Neuronal stem cell (in vitro differentiated cells): ENCODE measurements at regions not wholly inside any gene's neighbourhood (a gene's known extent, or its start where the extent isn't known, plus 50 kb on each side); places are given as distances from the start of the nearest gene placed in this dataset.
"Not testable (repeated sequence)": the region's sequence is repeated elsewhere in the genome, so short reads cannot be mapped to it uniquely, and the experiment has no call there.

Experiments used
- DNase-seq: peaks from one replicate; pipeline ENCODE4 v3.0.0-alpha.2; 2013; ENCODE audit warnings: low spot score
- H2AFZ ChIP-seq: one replicate; pipeline ENCODE4 v1.6.1; 2013; ENCODE audit warnings: mild to moderate bottlenecking, low read length, inconsistent platforms
- H2AK5ac ChIP-seq: 2 replicates; pipeline ENCODE4 v1.6.1; 2013; ENCODE audit warnings: low read depth, mild to moderate bottlenecking, inconsistent platforms, low read length, moderate library complexity, mixed read lengths
- H2BK120ac ChIP-seq: 2 replicates; pipeline ENCODE4 v1.6.1; 2013; ENCODE audit warnings: low read depth, mild to moderate bottlenecking, inconsistent platforms, low read length, moderate library complexity, mixed read lengths
- H2BK12ac ChIP-seq: one replicate; pipeline ENCODE4 v1.6.1; 2013; ENCODE audit warnings: low read length, inconsistent platforms
- H2BK15ac ChIP-seq: 2 replicates; pipeline ENCODE4 v1.6.1; 2013; ENCODE audit warnings: mild to moderate bottlenecking, low read length, inconsistent platforms, mixed read lengths
- H2BK5ac ChIP-seq: one replicate; pipeline ENCODE4 v1.6.1; 2013; ENCODE audit warnings: inconsistent platforms, mild to moderate bottlenecking, low read length, moderate library complexity
- H3K14ac ChIP-seq: one replicate; pipeline ENCODE4 v1.6.1; 2013; ENCODE audit warnings: low read length, inconsistent platforms
- H3K18ac ChIP-seq: 2 replicates; pipeline ENCODE4 v1.6.1; 2013; ENCODE audit warnings: low read length, inconsistent platforms
- H3K23ac ChIP-seq: 2 replicates; pipeline ENCODE4 v1.6.1; 2013; ENCODE audit warnings: low read depth, mild to moderate bottlenecking, mixed read lengths, low read length, inconsistent platforms; ENCODE audit not compliant: poor library complexity
- H3K27ac ChIP-seq: replicated peaks from 3 replicates; pipeline ENCODE4 v1.5.1; 2013; ENCODE audit warnings: low read length, inconsistent platforms
- H3K27me3 ChIP-seq, 3 experiments: 2 replicates each; pipeline ENCODE4 v1.6.1; 2013; ENCODE audit warnings: low read length in 3 of 3, mild to moderate bottlenecking in 2 of 3, inconsistent platforms in 1 of 3, low read depth in 1 of 3, mixed read lengths in 1 of 3, moderate library complexity in 1 of 3; ENCODE audit not compliant: control insufficient read depth in 3 of 3, insufficient read depth in 3 of 3
- H3K36me3 ChIP-seq, 2 donors: replicated peaks in 1 of 2; 2 replicates each; pipeline ENCODE4 v1.6.1; 2013; ENCODE audit warnings: low read length in 2 of 2; ENCODE audit not compliant: control insufficient read depth in 2 of 2, insufficient read depth in 2 of 2
- H3K4ac ChIP-seq: 2 replicates; pipeline ENCODE4 v1.6.1; 2013; ENCODE audit warnings: inconsistent platforms, mild to moderate bottlenecking, low read length, moderate library complexity
- H3K4me1 ChIP-seq, 2 donors: 1 replicate in 1 of 2; 2 replicates in 1 of 2; pipeline ENCODE4 v1.6.1; 2013; ENCODE audit warnings: low read length in 2 of 2, low read depth in 1 of 2; ENCODE audit not compliant: control insufficient read depth in 2 of 2, insufficient read depth in 1 of 2
- H3K4me2 ChIP-seq: one replicate; pipeline ENCODE4 v1.6.1; 2013; ENCODE audit warnings: mild to moderate bottlenecking, low read length, inconsistent platforms; ENCODE audit not compliant: insufficient read depth, poor library complexity, severe bottlenecking
- H3K4me3 ChIP-seq, 2 donors: 2 replicates each; pipeline ENCODE4 v1.5.1; 2013; ENCODE audit warnings: low read length in 2 of 2, mild to moderate bottlenecking in 2 of 2, inconsistent platforms in 1 of 2, moderate library complexity in 1 of 2
- H3K79me1 ChIP-seq: one replicate; pipeline ENCODE4 v1.6.1; 2013; ENCODE audit warnings: low read depth, mild to moderate bottlenecking, inconsistent platforms, low read length, moderate library complexity
- H3K9ac ChIP-seq: one replicate; pipeline ENCODE4 v1.6.1; 2013; ENCODE audit warnings: mild to moderate bottlenecking, low read depth, low read length, inconsistent platforms; ENCODE audit not compliant: poor library complexity
- H3K9me3 ChIP-seq, 2 donors: replicated peaks in 1 of 2; 2 replicates each; pipeline versions ENCODE3 to v1.6.1; 2013; ENCODE audit warnings: low read length in 2 of 2, mild to moderate bottlenecking in 2 of 2, inconsistent platforms in 1 of 2, low read depth in 1 of 2, mixed read lengths in 1 of 2, moderate library complexity in 1 of 2; ENCODE audit not compliant: control insufficient read depth in 2 of 2, insufficient read depth in 1 of 2
- H4K8ac ChIP-seq: one replicate; pipeline ENCODE4 v1.6.1; 2013; ENCODE audit warnings: low read depth, mild to moderate bottlenecking, inconsistent platforms, low read length, moderate library complexity
- H4K91ac ChIP-seq: one replicate; pipeline ENCODE4 v1.6.1; 2013; ENCODE audit warnings: low read length, low read depth, mild to moderate bottlenecking, inconsistent platforms; ENCODE audit not compliant: poor library complexity
- WGBS, 2 donors: extraction: QIAGEN DNeasy Blood & Tissue Kit; methylation state at CpG; one replicate each; pipeline ENCODE4 v1.1.7; 2013; ENCODE audit warnings: missing lambda C conversion rate in 2 of 2, mixed read lengths in 1 of 2; ENCODE audit not compliant: insufficient read length in 2 of 2, insufficient replicate concordance in 1 of 2; ENCODE audit errors: extremely low coverage in 2 of 2; 5-methylcytosine and 5-hydroxymethylcytosine counted together

- no peaks in the 10 kb centered on the region for H3K27me3 ChIP-seq
- H2AK5ac ChIP-seq: no peak overlapping the region
- H3K18ac ChIP-seq: no peak overlapping the region
- H2BK120ac ChIP-seq: no peak overlapping the region
- no peak overlapping the region for H2BK12ac ChIP-seq
- H3K27ac ChIP-seq: no peak overlapping the region
- no peak overlapping the region for H3K4me3 ChIP-seq
- no peak overlapping the region for H3K23ac ChIP-seq
- no peak overlapping the region for H2BK15ac ChIP-seq
- peaks cover 4 to 10% of the 10 kb centered on the region in 2 donors for H3K9me3 ChIP-seq
- H3K9ac ChIP-seq: no peak overlapping the region
- H3K36me3 ChIP-seq: no peaks in the 10 kb centered on the region
- H3K79me1 ChIP-seq: no peaks in the 10 kb centered on the region
- no peak overlapping the region for H3K4ac ChIP-seq
- H3K14ac ChIP-seq: no peak overlapping the region
- no peak overlapping the region for H2AFZ ChIP-seq
- H4K91ac ChIP-seq: no peak overlapping the region
- H2BK5ac ChIP-seq: no peak overlapping the region
- no peak overlapping the region for H4K8ac ChIP-seq
- no CpG with 5 or more reads among the region's 2 CpGs for WGBS, 2 donors
- no peak for DNase-seq
- no peak overlapping the region for H3K4me2 ChIP-seq
- no peaks in the 10 kb centered on the region for H3K4me1 ChIP-seq
These were observed 119.2 kb upstream of the TMEM170B start for GRCh38 chr6:11418290-11418905.

GRCh38 chr6:11416936-11417576, 120.5 kb upstream of the TMEM170B start:
- no peaks in the 10 kb centered on the region for H3K27me3 ChIP-seq
- no peaks in the 10 kb centered on the region for H3K79me1 ChIP-seq
- H2BK5ac ChIP-seq: peak overlapping the region; percentile 75
- H2BK120ac ChIP-seq: no peak overlapping the region
- H3K9ac ChIP-seq: no peak overlapping the region
- H3K9me3 ChIP-seq: peaks cover 4 to 10% of the 10 kb centered on the region in 2 donors
- no peak overlapping the region for H3K4me3 ChIP-seq
- H3K27ac ChIP-seq: no peak overlapping the region
- H4K8ac ChIP-seq: no peak overlapping the region
- peak overlapping the region; percentile 47 for H3K14ac ChIP-seq
- no peak overlapping the region for H3K4me2 ChIP-seq
- H3K23ac ChIP-seq: no peak overlapping the region
- peaks cover 0 to 2% of the 10 kb centered on the region in 2 donors for H3K4me1 ChIP-seq
- peak overlapping the region; percentile 57 for H3K18ac ChIP-seq
- H2AK5ac ChIP-seq: no peak overlapping the region
- peak overlapping the region; percentile 58 for H2BK15ac ChIP-seq
- DNase-seq: no peak
- WGBS, 2 donors: no CpG with 5 or more reads among the region's 54 CpGs
- no peak overlapping the region for H4K91ac ChIP-seq
- no peak overlapping the region for H2AFZ ChIP-seq
- H3K36me3 ChIP-seq: no peaks in the 10 kb centered on the region
- no peak overlapping the region for H3K4ac ChIP-seq
- H2BK12ac ChIP-seq: peak overlapping the region; percentile 30

GRCh38 chr6:11416099-11416935, 121.2 kb upstream of the TMEM170B start:
- not testable (repeated sequence) for H2BK15ac ChIP-seq, H3K9ac ChIP-seq, H3K79me1 ChIP-seq, H2AK5ac ChIP-seq, H4K91ac ChIP-seq, H2BK12ac ChIP-seq, H3K27ac ChIP-seq, H3K9me3 ChIP-seq, H4K8ac ChIP-seq, DNase-seq, H3K4me3 ChIP-seq, H3K14ac ChIP-seq, H3K27me3 ChIP-seq, H3K4me1 ChIP-seq, H3K36me3 ChIP-seq, H3K4ac ChIP-seq, H3K23ac ChIP-seq, H3K4me2 ChIP-seq, H2AFZ ChIP-seq, H2BK120ac ChIP-seq, H3K18ac ChIP-seq
- H2BK5ac ChIP-seq: peak overlapping the region; percentile 75
- WGBS, 2 donors: no CpG with 5 or more reads among the region's 7 CpGs

DNA sequence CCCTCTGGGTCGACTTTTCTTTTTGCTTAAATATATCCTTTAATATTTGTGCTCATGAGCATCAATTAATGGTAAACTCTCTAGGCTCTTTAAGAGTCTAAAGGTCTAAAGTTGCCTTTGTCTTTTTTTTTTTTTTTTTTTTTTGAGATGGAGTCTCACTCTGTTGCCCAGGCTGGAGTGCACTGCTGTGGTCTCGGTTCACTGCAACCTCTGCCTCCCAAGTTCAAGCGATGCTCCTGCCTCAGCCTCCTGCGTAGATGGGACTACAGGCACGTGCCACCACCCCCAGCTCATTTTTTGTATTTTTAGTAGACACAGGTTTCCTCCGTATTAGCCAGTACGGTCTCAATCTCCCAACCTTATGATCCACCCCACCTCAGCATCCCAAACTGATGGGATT, 122.0 kb upstream of the TMEM170B start:
- H2AFZ ChIP-seq: no peak overlapping the region
- no peaks in the 10 kb centered on the region for H3K79me1 ChIP-seq
- H2BK120ac ChIP-seq: no peak overlapping the region
- H3K4me1 ChIP-seq: peaks cover 0 to 3% of the 10 kb centered on the region in 2 donors
- H3K4ac ChIP-seq: no peak overlapping the region
- no peak overlapping the region for H3K27ac ChIP-seq
- H3K18ac ChIP-seq: no peak overlapping the region
- no peak overlapping the region for H3K4me2 ChIP-seq
- H4K91ac ChIP-seq: no peak overlapping the region
- H2AK5ac ChIP-seq: no peak overlapping the region
- no peaks in the 10 kb centered on the region for H3K27me3 ChIP-seq
- no peak overlapping the region for H3K14ac ChIP-seq
- H3K9me3 ChIP-seq: peaks cover 4 to 10% of the 10 kb centered on the region in 2 donors
- no peak overlapping the region for H2BK5ac ChIP-seq
- H4K8ac ChIP-seq: no peak overlapping the region
- no peak overlapping the region for H3K4me3 ChIP-seq
- H2BK15ac ChIP-seq: no peak overlapping the region
- WGBS, 2 donors: no CpG with 5 or more reads among the region's 7 CpGs
- no peak overlapping the region for H2BK12ac ChIP-seq
- no peak overlapping the region for H3K9ac ChIP-seq
- H3K23ac ChIP-seq: no peak overlapping the region
- DNase-seq: no peak
- no peaks in the 10 kb centered on the region for H3K36me3 ChIP-seq
